ENCODE measurements at regions not wholly inside any gene's neighbourhood (a gene's known extent, or its start where the extent isn't known, plus 50 kb on each side); places are given as distances from the start of the nearest gene placed in this dataset.
"Not testable (repeated sequence)": the region's sequence is repeated elsewhere in the genome, so short reads cannot be mapped to it uniquely, and the experiment has no call there.

GRCh38 chr4:17436047-17436749 lies 75.7 kb downstream of the QDPR start:
- TF ChIP-seq CTCF, POLR2A (IDR thresholded peaks at IDR 0.05): not testable (repeated sequence)
